ENCODE measurements at regions not wholly inside any gene's neighbourhood (a gene's known extent, or its start where the extent isn't known, plus 50 kb on each side); places are given as distances from the start of the nearest gene placed in this dataset.

- ATAC-seq (ENCODE audit: low read depth in 2 of 2) (no peak), DNase-seq (no peak)
- Histone ChIP-seq H3K9me3 (ENCODE audit: control insufficient read depth in 2 of 2, low read length in 2 of 2) (no peaks in the 10 kb centered on the region), H3K36me3 (ENCODE audit: control insufficient read depth, insufficient read depth, low read length) (no peaks in the 10 kb centered on the region), H3K4me1 (ENCODE audit: control insufficient read depth, insufficient read depth, low read length, poor library complexity, severe bottlenecking) (no peaks in the 10 kb centered on the region), H3K4me3 (ENCODE audit: low read depth, low read length) (no peak overlapping the region), H3K27ac (ENCODE audit: insufficient read depth, low read length, poor library complexity, severe bottlenecking) (no peak overlapping the region), H3K27me3 (ENCODE audit: control insufficient read depth, insufficient read depth, low read length) (no peaks in the 10 kb centered on the region)
- H3K4me3 Mint-ChIP-seq: no peak overlapping the region
- H3K4me1 Mint-ChIP-seq: no peaks in the 10 kb centered on the region
- peaks cover 5% of the 10 kb centered on the region for H3K27me3 Mint-ChIP-seq
- H3K36me3 Mint-ChIP-seq: no peaks in the 10 kb centered on the region
- no peak overlapping the region for H3K27ac Mint-ChIP-seq
- peaks cover 0 to 1% (median 0%) of the 10 kb centered on the region in 7 donors for H3K9me3 Mint-ChIP-seq
Measured at GRCh38 chr20:39211060-39211748, 249.1 kb downstream of the DHX35 start.

GRCh38 chr20:39210341-39211036 is 248.3 kb downstream of the DHX35 start:
- H3K4me3 ChIP-seq (ENCODE audit: low read depth, low read length): no peak overlapping the region
- H3K4me1 ChIP-seq (ENCODE audit: control insufficient read depth, insufficient read depth, low read length, poor library complexity, severe bottlenecking): no peaks in the 10 kb centered on the region
- H3K9me3 ChIP-seq (ENCODE audit: control insufficient read depth in 2 of 2, low read length in 2 of 2): no peaks in the 10 kb centered on the region
- ATAC-seq (ENCODE audit: low read depth in 2 of 2): no peak
- no peaks in the 10 kb centered on the region for H3K36me3 ChIP-seq (ENCODE audit: control insufficient read depth, insufficient read depth, low read length)
- H3K36me3 Mint-ChIP-seq: no peaks in the 10 kb centered on the region
- no peak overlapping the region for H3K27ac Mint-ChIP-seq
- no peaks in the 10 kb centered on the region for H3K27me3 ChIP-seq (ENCODE audit: control insufficient read depth, insufficient read depth, low read length)
- H3K9me3 Mint-ChIP-seq: no peaks in the 10 kb centered on the region
- H3K27ac ChIP-seq (ENCODE audit: insufficient read depth, low read length, poor library complexity, severe bottlenecking): no peak overlapping the region
- DNase-seq: no peak
- H3K27me3 Mint-ChIP-seq: peaks cover 5% of the 10 kb centered on the region
- H3K4me1 Mint-ChIP-seq: no peaks in the 10 kb centered on the region
- no peak overlapping the region for H3K4me3 Mint-ChIP-seq

DNA sequence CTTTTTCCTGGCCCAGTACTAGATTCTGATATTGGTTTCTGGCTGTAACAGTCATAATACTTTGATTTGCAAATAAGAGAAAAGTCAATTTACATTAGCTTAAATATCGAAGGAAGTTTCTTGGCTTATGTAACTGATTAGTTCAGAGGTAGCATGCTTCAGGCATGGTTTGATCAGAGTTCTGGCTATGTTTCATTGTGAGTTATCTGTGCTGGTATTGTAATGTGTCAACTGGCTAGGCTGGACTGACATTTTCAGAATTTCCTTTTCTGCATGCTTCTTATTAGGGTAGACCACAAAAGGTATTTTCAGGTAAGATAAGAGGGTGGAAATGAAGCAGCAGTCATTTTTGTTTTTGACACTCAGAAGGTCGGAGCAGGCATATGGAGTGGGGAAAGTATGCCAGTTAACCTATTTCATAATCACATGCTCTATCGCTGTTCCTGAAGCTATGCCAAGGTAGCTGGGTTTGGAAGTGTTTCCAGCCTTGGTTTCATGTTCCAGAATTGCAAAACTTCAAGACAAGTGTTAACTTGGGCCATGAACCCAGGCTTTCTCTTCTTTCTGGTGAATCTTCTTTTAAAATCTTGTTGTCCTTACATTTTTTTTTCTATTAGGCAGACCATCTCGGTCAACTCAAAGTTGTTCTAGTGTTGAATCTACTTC is 244.9 kb downstream of the DHX35 start:
- Mint-ChIP-seq H3K27ac (no peak overlapping the region), H3K9me3 (peaks cover 0 to 3% (median 0%) of the 10 kb centered on the region in 7 donors), H3K36me3 (no peaks in the 10 kb centered on the region), H3K4me1 (no peaks in the 10 kb centered on the region), H3K4me3 (no peak overlapping the region), H3K27me3 (peaks cover 5% of the 10 kb centered on the region)
- H3K27me3 ChIP-seq (ENCODE audit: control insufficient read depth, insufficient read depth, low read length): no peaks in the 10 kb centered on the region
- H3K27ac ChIP-seq (ENCODE audit: insufficient read depth, low read length, poor library complexity, severe bottlenecking): no peak overlapping the region
- DNase-seq (no peak), ATAC-seq (ENCODE audit: low read depth in 2 of 2) (no peak)
- H3K4me1 ChIP-seq (ENCODE audit: control insufficient read depth, insufficient read depth, low read length, poor library complexity, severe bottlenecking): no peaks in the 10 kb centered on the region
- H3K9me3 ChIP-seq (ENCODE audit: control insufficient read depth in 2 of 2, low read length in 2 of 2): no peaks in the 10 kb centered on the region
- H3K4me3 ChIP-seq (ENCODE audit: low read depth, low read length): no peak overlapping the region
- H3K36me3 ChIP-seq (ENCODE audit: control insufficient read depth, insufficient read depth, low read length): no peaks in the 10 kb centered on the region

DNA sequence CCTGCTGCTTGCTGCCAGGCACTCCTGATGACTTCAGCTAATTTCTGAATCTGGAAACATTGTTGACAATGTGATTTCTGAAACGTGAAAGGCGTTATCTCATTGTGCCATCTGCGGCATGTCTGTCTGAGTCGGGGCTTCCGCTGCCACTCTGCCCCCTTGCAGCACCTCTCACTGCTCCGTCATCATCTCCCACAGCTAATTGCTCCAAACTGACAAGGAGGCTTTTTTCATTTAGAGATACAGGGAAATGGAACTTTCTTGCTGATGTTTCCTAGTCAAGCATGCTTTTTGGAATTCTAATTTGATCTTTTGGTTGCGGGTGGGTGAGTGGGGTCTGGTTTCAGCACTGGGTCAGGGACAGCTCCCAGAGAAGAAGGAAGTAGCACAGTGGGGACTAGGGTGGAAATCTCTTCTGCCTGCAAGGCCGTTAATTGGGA is 233.5 kb downstream of the DHX35 start:
- Mint-ChIP-seq H3K27me3 (peaks cover 11% of the 10 kb centered on the region), H3K4me3 (no peak overlapping the region), H3K4me1 (peaks cover 0 to 5% (median 0%) of the 10 kb centered on the region in 4 donors), H3K36me3 (no peaks in the 10 kb centered on the region), H3K9me3 (peaks cover 0 to 7% (median 3%) of the 10 kb centered on the region in 7 donors), H3K27ac (no peak overlapping the region)
- H3K4me1 ChIP-seq (ENCODE audit: control insufficient read depth, insufficient read depth, low read length, poor library complexity, severe bottlenecking): no peaks in the 10 kb centered on the region
- H3K4me3 ChIP-seq (ENCODE audit: low read depth, low read length): no peak overlapping the region
- no peaks in the 10 kb centered on the region for H3K36me3 ChIP-seq (ENCODE audit: control insufficient read depth, insufficient read depth, low read length)
- no peak overlapping the region for H3K27ac ChIP-seq (ENCODE audit: insufficient read depth, low read length, poor library complexity, severe bottlenecking)
- ATAC-seq (ENCODE audit: low read depth in 2 of 2) (no peak), DNase-seq (no peak)
- no peaks in the 10 kb centered on the region for H3K9me3 ChIP-seq (ENCODE audit: control insufficient read depth in 2 of 2, low read length in 2 of 2)
- H3K27me3 ChIP-seq (ENCODE audit: control insufficient read depth, insufficient read depth, low read length): no peaks in the 10 kb centered on the region

DNA sequence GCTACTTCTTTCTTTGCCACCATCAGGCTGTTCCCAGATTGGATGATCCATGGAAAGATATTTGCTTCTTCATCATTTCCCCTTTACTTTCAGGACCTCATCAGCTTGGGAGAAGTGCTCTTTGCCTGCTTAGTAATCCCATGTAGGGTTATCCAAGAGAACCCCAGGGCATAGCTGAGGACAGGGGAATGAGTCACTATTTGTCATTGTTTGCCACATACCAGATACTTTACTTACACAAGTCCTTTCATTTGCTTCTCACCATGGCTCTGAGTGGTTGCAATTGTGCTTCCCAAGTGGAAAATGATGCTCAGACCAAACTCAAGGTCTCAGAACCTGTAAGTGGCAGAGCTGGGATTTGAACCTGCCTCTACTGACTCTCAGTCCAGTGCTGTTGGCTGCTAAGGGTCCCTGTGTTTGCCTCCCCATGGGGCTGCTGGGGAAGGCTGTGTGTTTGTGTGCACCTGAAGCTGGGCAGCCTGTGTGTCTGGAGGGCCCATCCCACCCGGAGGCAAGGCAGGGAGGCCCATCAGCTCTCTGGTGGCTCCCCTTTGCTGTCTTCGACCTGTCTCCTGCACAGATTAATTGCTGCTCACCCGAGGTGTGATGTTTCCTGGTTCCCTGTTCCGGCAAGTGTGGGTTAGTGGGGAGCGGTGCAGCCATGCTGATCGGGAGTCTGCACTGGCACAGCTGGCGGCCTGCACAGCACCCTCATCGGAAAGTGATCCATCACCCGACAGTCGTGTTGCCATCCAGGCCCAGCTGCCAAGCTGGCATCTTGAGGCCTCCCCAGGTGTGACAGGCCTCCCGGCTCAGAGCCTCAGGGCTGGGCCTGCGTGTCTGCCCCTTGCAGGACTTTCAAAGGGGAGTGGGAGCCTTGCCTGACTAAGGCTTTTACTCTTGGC is 228.8 kb downstream of the DHX35 start:
- Mint-ChIP-seq H3K27ac (no peak overlapping the region), H3K4me1 (no peaks in the 10 kb centered on the region), H3K27me3 (peaks cover 11% of the 10 kb centered on the region), H3K9me3 (peaks cover 0 to 4% (median 2%) of the 10 kb centered on the region in 7 donors), H3K4me3 (no peak overlapping the region), H3K36me3 (no peaks in the 10 kb centered on the region)
- DNase-seq: no peak
- H3K9me3 ChIP-seq (ENCODE audit: control insufficient read depth in 2 of 2, low read length in 2 of 2): no peaks in the 10 kb centered on the region
- no peaks in the 10 kb centered on the region for H3K36me3 ChIP-seq (ENCODE audit: control insufficient read depth, insufficient read depth, low read length)
- no peak for ATAC-seq (ENCODE audit: low read depth in 2 of 2)
- H3K4me1 ChIP-seq (ENCODE audit: control insufficient read depth, insufficient read depth, low read length, poor library complexity, severe bottlenecking): no peaks in the 10 kb centered on the region
- no peak overlapping the region for H3K27ac ChIP-seq (ENCODE audit: insufficient read depth, low read length, poor library complexity, severe bottlenecking)
- no peak overlapping the region for H3K4me3 ChIP-seq (ENCODE audit: low read depth, low read length)
- no peaks in the 10 kb centered on the region for H3K27me3 ChIP-seq (ENCODE audit: control insufficient read depth, insufficient read depth, low read length)

GRCh38 chr20:39188266-39188765 is 226.2 kb downstream of the DHX35 start:
- H3K27ac ChIP-seq (ENCODE audit: insufficient read depth, low read length, poor library complexity, severe bottlenecking): no peak overlapping the region
- DNase-seq: no peak
- ATAC-seq (ENCODE audit: low read depth in 2 of 2): no peak
- Mint-ChIP-seq H3K27me3 (peaks cover 5% of the 10 kb centered on the region), H3K36me3 (no peaks in the 10 kb centered on the region), H3K27ac (no peak overlapping the region), H3K9me3 (peaks cover 0 to 11% (median 3%) of the 10 kb centered on the region in 7 donors), H3K4me1 (no peaks in the 10 kb centered on the region), H3K4me3 (no peak overlapping the region)
- H3K36me3 ChIP-seq (ENCODE audit: control insufficient read depth, insufficient read depth, low read length): no peaks in the 10 kb centered on the region
- no peaks in the 10 kb centered on the region for H3K27me3 ChIP-seq (ENCODE audit: control insufficient read depth, insufficient read depth, low read length)
- H3K4me3 ChIP-seq (ENCODE audit: low read depth, low read length): no peak overlapping the region
- peaks cover 0 to 3% of the 10 kb centered on the region in 2 experiments for H3K9me3 ChIP-seq (ENCODE audit: control insufficient read depth in 2 of 2, low read length in 2 of 2)
- no peaks in the 10 kb centered on the region for H3K4me1 ChIP-seq (ENCODE audit: control insufficient read depth, insufficient read depth, low read length, poor library complexity, severe bottlenecking)

DNA sequence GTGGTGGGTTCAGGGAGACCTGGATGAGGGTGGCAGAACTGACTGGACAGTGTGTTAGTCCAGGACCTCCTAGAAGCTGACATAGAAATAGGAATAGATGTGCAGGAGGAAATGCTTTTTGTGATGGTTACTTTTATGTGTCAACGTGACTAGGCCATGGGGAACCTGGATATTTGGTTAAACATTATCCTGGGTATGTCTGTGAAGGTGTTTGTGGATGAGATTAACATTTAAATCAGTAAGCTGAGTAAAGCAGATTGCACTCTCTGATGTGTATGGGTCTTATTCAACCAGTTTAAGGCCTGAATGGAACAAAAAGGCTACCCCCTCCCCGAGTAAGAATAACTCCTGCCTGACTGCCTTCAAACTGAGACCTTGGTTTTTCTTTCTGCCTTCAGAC is 219.3 kb downstream of the DHX35 start:
- no peak for DNase-seq
- H3K27ac Mint-ChIP-seq: no peak overlapping the region
- H3K4me3 ChIP-seq (ENCODE audit: low read depth, low read length): no peak overlapping the region
- H3K4me1 ChIP-seq (ENCODE audit: control insufficient read depth, insufficient read depth, low read length, poor library complexity, severe bottlenecking): no peaks in the 10 kb centered on the region
- H3K9me3 Mint-ChIP-seq: peaks cover 0 to 11% (median 5%) of the 10 kb centered on the region in 7 donors
- no peak overlapping the region for H3K27ac ChIP-seq (ENCODE audit: insufficient read depth, low read length, poor library complexity, severe bottlenecking)
- no peaks in the 10 kb centered on the region for H3K27me3 ChIP-seq (ENCODE audit: control insufficient read depth, insufficient read depth, low read length)
- peaks cover 5% of the 10 kb centered on the region for H3K27me3 Mint-ChIP-seq
- H3K36me3 Mint-ChIP-seq: no peaks in the 10 kb centered on the region
- no peaks in the 10 kb centered on the region for H3K4me1 Mint-ChIP-seq
- no peaks in the 10 kb centered on the region for H3K36me3 ChIP-seq (ENCODE audit: control insufficient read depth, insufficient read depth, low read length)
- no peak overlapping the region for H3K4me3 Mint-ChIP-seq
- peaks cover 0 to 3% of the 10 kb centered on the region in 2 experiments for H3K9me3 ChIP-seq (ENCODE audit: control insufficient read depth in 2 of 2, low read length in 2 of 2)
- ATAC-seq (ENCODE audit: low read depth in 2 of 2): no peak

Measured in CD4-positive, CD25-positive, alpha-beta regulatory T cell (primary cell).